Ishikawa (cell line): ENCODE measurements at regions not wholly inside any gene's neighbourhood (a gene's known extent, or its start where the extent isn't known, plus 50 kb on each side); places are given as distances from the start of the nearest gene placed in this dataset.

Source experiments
- CEBPB ChIP-seq: IDR thresholded peaks from 2 replicates; pipeline ENCODE4 v1.6.1; 2012
- CREB1 ChIP-seq: IDR thresholded peaks from 2 replicates; pipeline ENCODE4 v1.6.1; 2012; ENCODE audit warnings: low read depth
- EP300 ChIP-seq: IDR thresholded peaks from 2 replicates; pipeline ENCODE4 v1.6.1; 2012; ENCODE audit warnings: borderline replicate concordance
- FOXM1 ChIP-seq: IDR thresholded peaks from 2 replicates; pipeline ENCODE4 v1.6.1; 2012; ENCODE audit warnings: low read depth, borderline replicate concordance
- NFIC ChIP-seq: IDR thresholded peaks from 2 replicates; pipeline ENCODE4 v1.6.1; 2012
- RAD21 ChIP-seq: IDR thresholded peaks from 2 replicates; pipeline ENCODE4 v1.6.1; 2012; ENCODE audit warnings: low read depth
- REST ChIP-seq: IDR thresholded peaks from 2 replicates; pipeline ENCODE4 v1.6.1; 2012; ENCODE audit warnings: low read depth, mild to moderate bottlenecking
- TAF1 ChIP-seq: IDR thresholded peaks from 2 replicates; pipeline ENCODE4 v1.6.1; 2012; ENCODE audit warnings: low read depth, mild to moderate bottlenecking
- TCF12 ChIP-seq: IDR thresholded peaks from 2 replicates; pipeline ENCODE4 v1.6.1; 2012; ENCODE audit warnings: low read depth
- TEAD4 ChIP-seq: IDR thresholded peaks from 2 replicates; pipeline ENCODE4 v1.6.1; 2012
- YY1 ChIP-seq: IDR thresholded peaks from 2 replicates; pipeline ENCODE4 v1.6.1; 2012; ENCODE audit warnings: low read depth
- TF ChIP-seq, protein P1 (sequence below): IDR thresholded peaks from 2 replicates; pipeline ENCODE4 v1.6.1; 2012
- TF ChIP-seq, protein P2 (sequence below): IDR thresholded peaks from 2 replicates; pipeline ENCODE4 v1.6.1; 2012

DNA sequence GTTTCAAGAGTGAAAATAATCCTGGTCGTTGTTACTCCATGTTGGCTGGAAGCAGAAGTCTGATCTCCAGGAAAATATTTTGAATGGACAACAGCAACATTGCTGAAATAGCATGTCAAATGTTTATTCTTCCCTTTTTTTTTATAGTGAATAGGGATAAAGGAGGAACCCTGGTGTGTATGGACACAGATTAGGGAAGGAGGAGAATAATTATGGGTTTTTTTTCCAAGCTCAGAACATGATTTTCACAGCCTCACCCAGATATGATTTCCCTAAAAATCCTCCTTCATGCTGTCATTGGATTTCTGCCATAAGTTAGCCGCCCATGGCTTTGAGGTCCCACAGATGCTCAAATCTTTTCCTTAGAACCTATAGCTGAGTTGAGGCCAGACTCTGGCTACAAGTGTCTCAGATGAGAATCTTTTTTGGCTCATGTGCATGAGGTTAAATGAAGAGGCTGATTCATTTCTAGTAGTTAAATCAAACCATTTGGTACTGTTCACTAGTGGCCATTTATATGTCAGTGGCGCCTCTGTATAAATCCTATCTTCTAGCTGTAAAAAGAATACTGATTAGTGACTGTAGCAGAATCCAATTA lies 65.5 kb upstream of the LIFR start:
- no peak for TF ChIP-seq EP300
- no peak for TF ChIP-seq CEBPB
- no peak for TF ChIP-seq YY1
- TF ChIP-seq, protein P1, sequence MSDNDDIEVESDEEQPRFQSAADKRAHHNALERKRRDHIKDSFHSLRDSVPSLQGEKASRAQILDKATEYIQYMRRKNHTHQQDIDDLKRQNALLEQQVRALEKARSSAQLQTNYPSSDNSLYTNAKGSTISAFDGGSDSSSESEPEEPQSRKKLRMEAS = no peak
- TF ChIP-seq NFIC = no peak
- no peak for TF ChIP-seq REST
- no peak for TF ChIP-seq TCF12
- TF ChIP-seq TAF1 = no peak
- TF ChIP-seq FOXM1 = no peak
- no peak for TF ChIP-seq TEAD4
- no peak for TF ChIP-seq CREB1
- TF ChIP-seq, protein P2, sequence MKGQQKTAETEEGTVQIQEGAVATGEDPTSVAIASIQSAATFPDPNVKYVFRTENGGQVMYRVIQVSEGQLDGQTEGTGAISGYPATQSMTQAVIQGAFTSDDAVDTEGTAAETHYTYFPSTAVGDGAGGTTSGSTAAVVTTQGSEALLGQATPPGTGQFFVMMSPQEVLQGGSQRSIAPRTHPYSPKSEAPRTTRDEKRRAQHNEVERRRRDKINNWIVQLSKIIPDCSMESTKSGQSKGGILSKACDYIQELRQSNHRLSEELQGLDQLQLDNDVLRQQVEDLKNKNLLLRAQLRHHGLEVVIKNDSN = no peak
- no peak for TF ChIP-seq RAD21
